ENCODE measurements at regions not wholly inside any gene's neighbourhood (a gene's known extent, or its start where the extent isn't known, plus 50 kb on each side); places are given as distances from the start of the nearest gene placed in this dataset.

DNA sequence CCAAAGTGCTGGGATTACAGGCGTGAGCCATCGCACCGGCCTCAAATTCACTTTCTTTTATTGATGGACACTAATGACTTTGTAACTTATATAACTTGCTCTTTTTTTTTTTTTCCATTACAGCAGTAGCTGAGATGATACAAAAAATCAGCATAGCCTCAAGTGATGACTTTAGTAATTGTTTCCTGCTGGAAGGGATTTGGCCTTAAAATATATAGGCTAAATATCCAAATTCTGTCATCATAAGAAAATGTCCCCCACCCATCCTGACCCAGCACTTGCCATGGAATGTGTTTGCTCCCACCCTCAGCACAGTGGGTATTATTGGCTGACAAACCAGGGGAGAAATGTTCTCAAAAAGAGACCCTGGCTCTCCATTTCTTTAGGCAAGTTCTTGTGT lies 1264.1 kb upstream of the AUTS2 start:
- TF ChIP-seq TAF1 (IDR thresholded peaks at IDR 0.05; ENCODE audit: borderline replicate concordance, insufficient read depth, low read length) = no peak
- TF ChIP-seq POLR2AphosphoS5 (IDR thresholded peaks at IDR 0.05; ENCODE audit: low read depth, low read length) = no peak
- no peak for TF ChIP-seq SIN3A (IDR thresholded peaks at IDR 0.05; ENCODE audit: borderline replicate concordance, insufficient read depth, low read length)

Data from PFSK-1 (cell line).